ENCODE measurements at regions not wholly inside any gene's neighbourhood (a gene's known extent, or its start where the extent isn't known, plus 50 kb on each side); places are given as distances from the start of the nearest gene placed in this dataset.

GRCh38 chr9:82736701-82737100 lies 326.2 kb downstream of the RASEF start:
- TF ChIP-seq POLR2AphosphoS5 (IDR thresholded peaks at IDR 0.05; ENCODE audit: low read depth, low read length) (no peak), TAF1 (IDR thresholded peaks at IDR 0.05; ENCODE audit: borderline replicate concordance, insufficient read depth, low read length) (no peak), FOXP2 (optimal IDR thresholded peaks at IDR 0.05; ENCODE audit: borderline replicate concordance, extremely low read depth, extremely low read length, insufficient read depth) (no peak), SIN3A (IDR thresholded peaks at IDR 0.05; ENCODE audit: borderline replicate concordance, insufficient read depth, low read length) (no peak)
- TF ChIP-seq, protein P1, sequence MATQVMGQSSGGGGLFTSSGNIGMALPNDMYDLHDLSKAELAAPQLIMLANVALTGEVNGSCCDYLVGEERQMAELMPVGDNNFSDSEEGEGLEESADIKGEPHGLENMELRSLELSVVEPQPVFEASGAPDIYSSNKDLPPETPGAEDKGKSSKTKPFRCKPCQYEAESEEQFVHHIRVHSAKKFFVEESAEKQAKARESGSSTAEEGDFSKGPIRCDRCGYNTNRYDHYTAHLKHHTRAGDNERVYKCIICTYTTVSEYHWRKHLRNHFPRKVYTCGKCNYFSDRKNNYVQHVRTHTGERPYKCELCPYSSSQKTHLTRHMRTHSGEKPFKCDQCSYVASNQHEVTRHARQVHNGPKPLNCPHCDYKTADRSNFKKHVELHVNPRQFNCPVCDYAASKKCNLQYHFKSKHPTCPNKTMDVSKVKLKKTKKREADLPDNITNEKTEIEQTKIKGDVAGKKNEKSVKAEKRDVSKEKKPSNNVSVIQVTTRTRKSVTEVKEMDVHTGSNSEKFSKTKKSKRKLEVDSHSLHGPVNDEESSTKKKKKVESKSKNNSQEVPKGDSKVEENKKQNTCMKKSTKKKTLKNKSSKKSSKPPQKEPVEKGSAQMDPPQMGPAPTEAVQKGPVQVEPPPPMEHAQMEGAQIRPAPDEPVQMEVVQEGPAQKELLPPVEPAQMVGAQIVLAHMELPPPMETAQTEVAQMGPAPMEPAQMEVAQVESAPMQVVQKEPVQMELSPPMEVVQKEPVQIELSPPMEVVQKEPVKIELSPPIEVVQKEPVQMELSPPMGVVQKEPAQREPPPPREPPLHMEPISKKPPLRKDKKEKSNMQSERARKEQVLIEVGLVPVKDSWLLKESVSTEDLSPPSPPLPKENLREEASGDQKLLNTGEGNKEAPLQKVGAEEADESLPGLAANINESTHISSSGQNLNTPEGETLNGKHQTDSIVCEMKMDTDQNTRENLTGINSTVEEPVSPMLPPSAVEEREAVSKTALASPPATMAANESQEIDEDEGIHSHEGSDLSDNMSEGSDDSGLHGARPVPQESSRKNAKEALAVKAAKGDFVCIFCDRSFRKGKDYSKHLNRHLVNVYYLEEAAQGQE (IDR thresholded peaks at IDR 0.05; ENCODE audit: insufficient read depth in 1 of 2, low read depth in 2 of 2, low read length in 2 of 2) = no peak

Measured in PFSK-1 (cell line).